ENCODE measurements at regions not wholly inside any gene's neighbourhood (a gene's known extent, or its start where the extent isn't known, plus 50 kb on each side); places are given as distances from the start of the nearest gene placed in this dataset.

DNA sequence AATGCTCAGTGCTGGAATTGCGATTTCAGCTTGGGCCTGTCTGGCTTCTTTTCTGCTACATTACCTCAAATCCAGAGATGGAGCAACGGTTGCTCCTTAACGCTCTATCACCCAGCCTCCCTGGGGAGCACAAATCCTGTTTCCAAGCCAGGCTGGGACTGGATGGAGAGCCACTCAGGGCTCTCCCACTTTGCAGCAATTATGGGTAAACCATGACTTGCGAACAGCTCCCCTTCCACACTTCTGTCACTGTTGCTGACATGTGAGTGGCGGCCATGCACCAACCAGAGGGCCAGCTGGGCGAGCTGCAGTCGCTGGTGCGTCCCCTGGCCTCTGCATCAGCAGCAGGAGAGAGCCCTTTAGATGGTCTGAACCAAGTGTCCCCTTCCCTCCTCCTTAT lies 65.1 kb upstream of the RAB4A start:
- Histone ChIP-seq H3K4me3 (no peak overlapping the region), H3K4me1 (no peaks in the 10 kb centered on the region), H3K27me3 (no peaks in the 10 kb centered on the region), H3K9me3 (no peaks in the 10 kb centered on the region), H3K27ac (no peak overlapping the region), H3K36me3 (no peaks in the 10 kb centered on the region)
- ATAC-seq (no peak), DNase-seq (no peak)
- 85% methylated on average over 3 of the region's 8 CpGs for WGBS (ENCODE audit: insufficient coverage, low coverage, low lambda C conversion rate, missing lambda C conversion rate)
- TF ChIP-seq, protein P1, sequence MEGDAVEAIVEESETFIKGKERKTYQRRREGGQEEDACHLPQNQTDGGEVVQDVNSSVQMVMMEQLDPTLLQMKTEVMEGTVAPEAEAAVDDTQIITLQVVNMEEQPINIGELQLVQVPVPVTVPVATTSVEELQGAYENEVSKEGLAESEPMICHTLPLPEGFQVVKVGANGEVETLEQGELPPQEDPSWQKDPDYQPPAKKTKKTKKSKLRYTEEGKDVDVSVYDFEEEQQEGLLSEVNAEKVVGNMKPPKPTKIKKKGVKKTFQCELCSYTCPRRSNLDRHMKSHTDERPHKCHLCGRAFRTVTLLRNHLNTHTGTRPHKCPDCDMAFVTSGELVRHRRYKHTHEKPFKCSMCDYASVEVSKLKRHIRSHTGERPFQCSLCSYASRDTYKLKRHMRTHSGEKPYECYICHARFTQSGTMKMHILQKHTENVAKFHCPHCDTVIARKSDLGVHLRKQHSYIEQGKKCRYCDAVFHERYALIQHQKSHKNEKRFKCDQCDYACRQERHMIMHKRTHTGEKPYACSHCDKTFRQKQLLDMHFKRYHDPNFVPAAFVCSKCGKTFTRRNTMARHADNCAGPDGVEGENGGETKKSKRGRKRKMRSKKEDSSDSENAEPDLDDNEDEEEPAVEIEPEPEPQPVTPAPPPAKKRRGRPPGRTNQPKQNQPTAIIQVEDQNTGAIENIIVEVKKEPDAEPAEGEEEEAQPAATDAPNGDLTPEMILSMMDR (IDR thresholded peaks at IDR 0.05), result no peak
- TF ChIP-seq POLR2A (IDR thresholded peaks at IDR 0.05), result no peak
- intact Hi-C loops (cut with DNase I), result no loop called here

DNA sequence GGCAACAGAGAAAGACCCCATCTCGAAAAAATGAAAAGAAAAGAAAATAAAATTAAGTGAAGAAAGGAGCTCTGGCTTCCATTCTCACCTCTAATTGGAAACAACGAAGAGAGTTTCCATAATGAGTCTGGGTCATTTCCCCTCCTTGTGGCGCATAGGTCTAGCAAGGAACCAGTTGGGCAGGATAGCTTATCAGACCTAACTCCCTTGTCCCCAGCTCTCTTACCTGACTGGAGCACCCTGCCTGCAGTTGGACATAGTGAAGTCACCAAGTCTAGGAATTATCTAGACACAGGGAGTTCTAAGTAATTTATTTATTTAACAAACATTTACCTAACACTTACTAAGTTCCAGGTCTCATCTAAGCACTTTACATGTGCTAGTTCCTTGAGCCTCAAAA lies 63.0 kb upstream of the RAB4A start:
- TF ChIP-seq POLR2A (IDR thresholded peaks at IDR 0.05), result no peak
- TF ChIP-seq, protein P1 (IDR thresholded peaks at IDR 0.05), result no peak
- no peak overlapping the region for H3K27ac ChIP-seq
- H3K4me1 ChIP-seq, result no peaks in the 10 kb centered on the region
- H3K4me3 ChIP-seq, result no peak overlapping the region
- WGBS (ENCODE audit: insufficient coverage, low coverage, low lambda C conversion rate, missing lambda C conversion rate), result 40% methylated on average over 1 of the region's 3 CpGs
- no peaks in the 10 kb centered on the region for H3K9me3 ChIP-seq
- H3K36me3 ChIP-seq, result no peaks in the 10 kb centered on the region
- no peak for DNase-seq
- intact Hi-C loops (cut with DNase I), result no loop called here
- ATAC-seq, result no peak
- H3K27me3 ChIP-seq, result no peaks in the 10 kb centered on the region

DNA sequence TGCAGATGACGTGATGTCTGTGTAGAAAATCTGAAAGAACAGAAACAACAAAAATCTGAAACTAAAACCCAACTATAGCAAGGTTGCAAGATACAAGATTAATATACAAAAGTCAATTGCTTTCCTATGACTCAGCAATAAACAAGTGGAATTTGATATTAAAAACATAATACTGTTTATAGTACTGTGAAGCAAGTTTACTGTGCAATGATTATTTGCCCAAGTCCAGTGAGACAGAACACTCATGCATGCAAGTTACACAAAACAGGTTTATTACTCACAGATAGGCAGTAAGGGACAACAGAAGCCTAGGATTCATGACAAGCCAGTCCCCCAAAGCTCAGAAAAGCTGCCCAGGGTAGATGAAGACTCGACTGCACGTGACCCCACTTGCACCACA lies 62.4 kb upstream of the RAB4A start:
- intact Hi-C loops (cut with DNase I), result no loop called here
- no peaks in the 10 kb centered on the region for H3K27me3 ChIP-seq
- H3K9me3 ChIP-seq, result no peaks in the 10 kb centered on the region
- 69% methylated on average over 3 of the region's 3 CpGs for WGBS (ENCODE audit: insufficient coverage, low coverage, low lambda C conversion rate, missing lambda C conversion rate)
- TF ChIP-seq POLR2A (IDR thresholded peaks at IDR 0.05), result no peak
- TF ChIP-seq, protein P1 (IDR thresholded peaks at IDR 0.05), result no peak
- H3K36me3 ChIP-seq, result no peaks in the 10 kb centered on the region
- DNase-seq (no peak), ATAC-seq (peak in 1 of 4 donors; percentile 39)
- no peaks in the 10 kb centered on the region for H3K4me1 ChIP-seq
- H3K4me3 ChIP-seq, result no peak overlapping the region
- no peak overlapping the region for H3K27ac ChIP-seq

DNA sequence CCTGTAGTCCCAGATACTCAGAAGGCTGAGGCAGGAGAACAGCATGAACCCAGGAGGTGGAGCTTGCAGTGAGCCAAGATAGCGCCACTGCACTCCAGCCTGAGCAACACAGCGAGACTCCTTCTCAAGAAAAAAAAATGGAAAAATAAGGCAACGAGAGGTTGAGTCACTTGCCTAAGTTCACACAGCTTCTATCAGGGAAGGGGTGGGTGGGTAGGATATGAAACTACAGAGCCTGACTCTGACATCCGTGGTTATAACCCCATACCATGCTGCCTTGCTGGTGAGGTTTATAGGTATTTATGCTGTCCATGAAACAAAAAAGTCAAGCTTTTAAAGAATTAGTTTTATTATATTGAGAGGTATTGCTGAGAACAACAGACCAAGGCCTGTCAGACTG lies 61.5 kb upstream of the RAB4A start:
- intact Hi-C loops (cut with DNase I), result no loop called here
- H3K4me3 ChIP-seq, result no peak overlapping the region
- H3K4me1 ChIP-seq, result no peaks in the 10 kb centered on the region
- no peak for ATAC-seq
- WGBS (ENCODE audit: insufficient coverage, low coverage, low lambda C conversion rate, missing lambda C conversion rate), result 77% methylated on average over 3 of the region's 4 CpGs
- no peaks in the 10 kb centered on the region for H3K36me3 ChIP-seq
- H3K27me3 ChIP-seq, result no peaks in the 10 kb centered on the region
- DNase-seq, result no peak
- TF ChIP-seq, protein P1 (IDR thresholded peaks at IDR 0.05), result no peak
- TF ChIP-seq POLR2A (IDR thresholded peaks at IDR 0.05), result no peak
- H3K27ac ChIP-seq, result no peak overlapping the region
- H3K9me3 ChIP-seq, result no peaks in the 10 kb centered on the region

DNA sequence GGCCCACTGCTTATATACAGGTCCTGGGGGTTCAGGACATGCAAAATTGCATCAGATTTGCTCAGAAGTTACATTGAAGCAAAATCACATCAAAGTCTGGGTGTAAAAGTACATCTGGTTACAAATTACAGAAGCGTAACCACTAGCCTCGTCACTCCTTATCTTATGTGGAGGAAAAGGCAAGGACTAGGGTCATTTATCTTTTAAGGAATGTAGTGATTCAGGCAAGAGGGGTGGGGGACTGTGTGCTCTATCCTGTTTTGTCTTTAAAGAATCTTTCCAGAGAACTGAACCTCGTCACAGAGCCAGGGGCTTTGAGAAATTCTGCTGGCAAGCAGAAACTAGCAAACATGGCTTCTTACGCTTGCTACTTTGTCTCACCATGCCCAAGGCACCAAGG lies 61.1 kb upstream of the RAB4A start:
- Histone ChIP-seq H3K36me3 (no peaks in the 10 kb centered on the region), H3K27me3 (no peaks in the 10 kb centered on the region), H3K9me3 (no peaks in the 10 kb centered on the region), H3K4me3 (no peak overlapping the region), H3K27ac (peak overlapping the region in 2 of 3 donors; percentile 9 to 19), H3K4me1 (no peaks in the 10 kb centered on the region)
- intact Hi-C loops (cut with DNase I), result no loop called here
- 61% methylated on average over 4 of the region's 4 CpGs for WGBS (ENCODE audit: insufficient coverage, low coverage, low lambda C conversion rate, missing lambda C conversion rate)
- peak; percentile 45 to 79 (median 70) for ATAC-seq
- TF ChIP-seq, protein P1 (IDR thresholded peaks at IDR 0.05), result no peak
- no peak for TF ChIP-seq POLR2A (IDR thresholded peaks at IDR 0.05)
- no peak for DNase-seq

All from right lobe of liver (tissue), 6 donors.